Breast epithelium (tissue), 4 donors: ENCODE measurements at regions not wholly inside any gene's neighbourhood (a gene's known extent, or its start where the extent isn't known, plus 50 kb on each side); places are given as distances from the start of the nearest gene placed in this dataset.

ENCODE experiments used
- DNase-seq, 2 donors: peaks; one replicate each; pipeline ENCODE4 v3.0.0-alpha.2; 2019; ENCODE audit warnings: low spot score in 2 of 2
- H3K27ac ChIP-seq, 2 donors: fragments of 200-600 bp; sonication (generic) in 1 of 2; one replicate each; pipeline ENCODE4 v1.5.1; 2016 to 2019; ENCODE audit warnings: mild to moderate bottlenecking in 1 of 2
- H3K27me3 ChIP-seq, 2 donors: fragments of 200-600 bp; sonication (generic) in 1 of 2; one replicate each; pipeline versions ENCODE4 v1.5.1 to v1.6.0; 2017 to 2019; ENCODE audit warnings: control low read depth in 1 of 2, mild to moderate bottlenecking in 1 of 2
- H3K36me3 ChIP-seq: fragments of 200-600 bp; one replicate; pipeline ENCODE4 v1.5.1; 2019
- H3K4me1 ChIP-seq, 2 donors: fragments of 200-600 bp; sonication (generic); one replicate each; pipeline ENCODE4 v1.5.1; 2016 to 2019; ENCODE audit warnings: control low read depth in 1 of 2
- H3K4me3 ChIP-seq, 3 donors: fragments of 200-600 bp; sonication (generic); 1 replicate in 2 of 3; 2 replicates in 1 of 3; pipeline ENCODE4 v1.5.1; 2016 to 2019; ENCODE audit warnings: mild to moderate bottlenecking in 3 of 3, moderate library complexity in 2 of 3
- H3K9me3 ChIP-seq, 2 donors: fragments of 200-600 bp; sonication (generic) in 1 of 2; one replicate each; pipeline ENCODE4 v1.5.1; 2016 to 2019; ENCODE audit warnings: control low read depth in 1 of 2
- CTCF ChIP-seq, 3 donors: fragments of 450-650 bp; IDR thresholded peaks; one replicate each; pipeline ENCODE4 v1.5.1; 2016 to 2017; ENCODE audit warnings: antibody characterized with exemption in 3 of 3, mild to moderate bottlenecking in 3 of 3, moderate library complexity in 3 of 3
- POLR2A ChIP-seq: fragments of 450-650 bp; IDR thresholded peaks from one replicate; pipeline ENCODE4 v1.6.1; 2016; ENCODE audit warnings: antibody characterized with exemption, mild to moderate bottlenecking, moderate library complexity
- POLR2AphosphoS5 ChIP-seq, 3 donors: sonication (generic); formaldehyde crosslinking; IDR thresholded peaks; one replicate each; pipeline ENCODE4 v1.6.1; 2017; ENCODE audit warnings: antibody characterized with exemption in 3 of 3
- intact Hi-C: fragments of 100-400 bp; cut with DNase I; formaldehyde crosslinking; loops from one replicate; pipeline ENCODE4 v1.15.1; 2023; ENCODE audit warnings: low total_unique reads

GRCh38 chr2:7849027-7849426, 832.8 kb upstream of the ID2 start:
- no peak for TF ChIP-seq POLR2A
- no peak for TF ChIP-seq POLR2AphosphoS5 (IDR thresholded peaks at IDR 0.05)
- no peak for TF ChIP-seq CTCF (IDR thresholded peaks at IDR 0.05)
- intact Hi-C loops: no loop called here
- H3K4me3 ChIP-seq: no peak overlapping the region
- no peaks in the 10 kb centered on the region for H3K27me3 ChIP-seq
- no peaks in the 10 kb centered on the region for H3K4me1 ChIP-seq
- DNase-seq: no peak
- H3K36me3 ChIP-seq: no peaks in the 10 kb centered on the region
- no peak overlapping the region for H3K27ac ChIP-seq
- no peaks in the 10 kb centered on the region for H3K9me3 ChIP-seq

- Histone ChIP-seq H3K4me1 (no peaks in the 10 kb centered on the region), H3K36me3 (no peaks in the 10 kb centered on the region), H3K27me3 (no peaks in the 10 kb centered on the region), H3K4me3 (no peak overlapping the region), H3K27ac (no peak overlapping the region), H3K9me3 (no peaks in the 10 kb centered on the region)
- intact Hi-C loops: no loop called here
- TF ChIP-seq CTCF (IDR thresholded peaks at IDR 0.05) (no peak), POLR2A (no peak), POLR2AphosphoS5 (IDR thresholded peaks at IDR 0.05) (no peak)
- DNase-seq: no peak
These were observed 832.3 kb upstream of the ID2 start for GRCh38 chr2:7849531-7849930.

- no peak overlapping the region for H3K4me3 ChIP-seq
- no peak for DNase-seq
- no peaks in the 10 kb centered on the region for H3K36me3 ChIP-seq
- no peaks in the 10 kb centered on the region for H3K9me3 ChIP-seq
- TF ChIP-seq POLR2AphosphoS5 (IDR thresholded peaks at IDR 0.05) (no peak), POLR2A (no peak), CTCF (IDR thresholded peaks at IDR 0.05) (no peak)
- no peaks in the 10 kb centered on the region for H3K4me1 ChIP-seq
- no peak overlapping the region for H3K27ac ChIP-seq
- H3K27me3 ChIP-seq: no peaks in the 10 kb centered on the region
- intact Hi-C loops: no loop called here
These were observed 829.3 kb upstream of the ID2 start for GRCh38 chr2:7852546-7852945.

- TF ChIP-seq POLR2A (no peak), POLR2AphosphoS5 (IDR thresholded peaks at IDR 0.05) (no peak), CTCF (IDR thresholded peaks at IDR 0.05) (no peak)
- no peak overlapping the region for H3K27ac ChIP-seq
- no peaks in the 10 kb centered on the region for H3K4me1 ChIP-seq
- DNase-seq: no peak
- intact Hi-C loops: no loop called here
- no peaks in the 10 kb centered on the region for H3K36me3 ChIP-seq
- no peaks in the 10 kb centered on the region for H3K27me3 ChIP-seq
- no peaks in the 10 kb centered on the region for H3K9me3 ChIP-seq
- no peak overlapping the region for H3K4me3 ChIP-seq
These were observed 824.0 kb upstream of the ID2 start for GRCh38 chr2:7857904-7858303.

GRCh38 chr2:7858624-7859023, 823.2 kb upstream of the ID2 start:
- intact Hi-C loops: no loop called here
- no peaks in the 10 kb centered on the region for H3K9me3 ChIP-seq
- no peak overlapping the region for H3K27ac ChIP-seq
- no peaks in the 10 kb centered on the region for H3K36me3 ChIP-seq
- no peaks in the 10 kb centered on the region for H3K27me3 ChIP-seq
- no peaks in the 10 kb centered on the region for H3K4me1 ChIP-seq
- DNase-seq: no peak
- TF ChIP-seq POLR2AphosphoS5 (IDR thresholded peaks at IDR 0.05): no peak
- no peak for TF ChIP-seq POLR2A
- TF ChIP-seq CTCF (IDR thresholded peaks at IDR 0.05): no peak
- H3K4me3 ChIP-seq: no peak overlapping the region
